ENCODE measurements at regions not wholly inside any gene's neighbourhood (a gene's known extent, or its start where the extent isn't known, plus 50 kb on each side); places are given as distances from the start of the nearest gene placed in this dataset.

GRCh38 chr18:45403341-45404049 lies 211.8 kb upstream of the SLC14A2 start:
- no peak for TF ChIP-seq CTCF (conservative IDR thresholded peaks at IDR 0.05; ENCODE audit: low read depth, low read length)
- no peak for TF ChIP-seq EZH2 (IDR thresholded peaks at IDR 0.05; ENCODE audit: borderline replicate concordance, low read depth, low read length, poor library complexity, severe bottlenecking)

Data from A673 (cell line).